Lung (tissue), 11 donors: ENCODE measurements at regions not wholly inside any gene's neighbourhood (a gene's known extent, or its start where the extent isn't known, plus 50 kb on each side); places are given as distances from the start of the nearest gene placed in this dataset.

Source experiments
- ATAC-seq: fragments of 200-7000 bp; cut with Tn5 transposase; one replicate; pipeline ENCODE4 v1.9.1; 2020; ENCODE audit warnings: moderate number of reproducible peaks; ENCODE audit not compliant: insufficient read depth, low FRiP score
- DNase-seq, 3 donors: peaks; one replicate each; pipeline ENCODE4 v3.0.0-alpha.2; 2013 to 2017
- H3K27ac ChIP-seq, 2 donors: one replicate each; pipeline ENCODE4 v1.5.1; 2013; ENCODE audit warnings: mild to moderate bottlenecking in 2 of 2, moderate library complexity in 2 of 2, control low read depth in 1 of 2, inconsistent platforms in 1 of 2, low read depth in 1 of 2, low read length in 1 of 2
- H3K27me3 ChIP-seq, 3 donors: one replicate each; pipeline ENCODE4 v1.5.1; 2013; ENCODE audit warnings: low read length in 2 of 3; ENCODE audit not compliant: control insufficient read depth in 3 of 3, insufficient read depth in 3 of 3
- H3K36me3 ChIP-seq, 4 donors: one replicate each; pipeline ENCODE4 v1.5.1; 2013; ENCODE audit warnings: low read length in 4 of 4, mild to moderate bottlenecking in 1 of 4, moderate library complexity in 1 of 4; ENCODE audit not compliant: control insufficient read depth in 4 of 4, insufficient read depth in 4 of 4
- H3K4me1 ChIP-seq, 5 donors: one replicate each; pipeline ENCODE4 v1.5.1; 2013; ENCODE audit warnings: low read length in 5 of 5, mild to moderate bottlenecking in 2 of 5, moderate library complexity in 1 of 5; ENCODE audit not compliant: control insufficient read depth in 5 of 5, insufficient read depth in 5 of 5
- H3K4me3 ChIP-seq: one replicate; pipeline ENCODE4 v1.5.1; 2013; ENCODE audit warnings: mild to moderate bottlenecking, control low read depth, moderate library complexity
- H3K9ac ChIP-seq, 2 donors: one replicate each; pipeline ENCODE4 v1.5.1; 2013; ENCODE audit warnings: low read length in 2 of 2, control low read depth in 1 of 2; ENCODE audit not compliant: insufficient read depth in 1 of 2
- H3K9me3 ChIP-seq, 4 donors: one replicate each; pipeline ENCODE4 v1.5.1; 2013; ENCODE audit warnings: low read length in 3 of 4, mild to moderate bottlenecking in 1 of 4, moderate library complexity in 1 of 4; ENCODE audit not compliant: control insufficient read depth in 4 of 4, insufficient read depth in 3 of 4
- CTCF ChIP-seq: IDR thresholded peaks from 2 replicates; pipeline ENCODE4 v1.5.1; 2012; ENCODE audit warnings: mild to moderate bottlenecking; ENCODE audit errors: control extremely low read depth, extremely low read depth
- WGBS, 2 donors: extraction: QIAGEN DNeasy Blood & Tissue Kit; methylation state at CpG; one replicate each; pipeline ENCODE4 v1.1.7; 2013; 5-methylcytosine and 5-hydroxymethylcytosine counted together
- donor health status: control.
- donor health status: control.
- donor health status: Bipolar disorder and iron deficiency.
- donor health status: healthy.
- donor health status: DM: yes; HTN: yes; CAD: no.

- WGBS, 2 donors = 87 to 96% methylated on average over 3 of the region's 3 CpGs
- Histone ChIP-seq H3K4me3 (no peak overlapping the region), H3K4me1 (no peaks in the 10 kb centered on the region), H3K9me3 (no peaks in the 10 kb centered on the region), H3K36me3 (no peaks in the 10 kb centered on the region), H3K9ac (no peak overlapping the region), H3K27me3 (no peaks in the 10 kb centered on the region), H3K27ac (no peak overlapping the region)
- TF ChIP-seq CTCF = no peak
- ATAC-seq (no peak), DNase-seq (no peak)
These were observed 128.6 kb downstream of the MAT2B start for GRCh38 chr5:163633926-163634460.

GRCh38 chr5:163635631-163636030, 130.2 kb downstream of the MAT2B start:
- WGBS, 2 donors = 71 to 84% methylated on average over 2 of the region's 2 CpGs
- DNase-seq = peak in 1 of 3 donors; percentile 15
- no peak for ATAC-seq
- Histone ChIP-seq H3K4me1 (no peaks in the 10 kb centered on the region), H3K4me3 (no peak overlapping the region), H3K36me3 (no peaks in the 10 kb centered on the region), H3K27me3 (no peaks in the 10 kb centered on the region), H3K27ac (no peak overlapping the region), H3K9me3 (no peaks in the 10 kb centered on the region), H3K9ac (no peak overlapping the region)
- TF ChIP-seq CTCF = no peak

- WGBS, 2 donors = 77 to 79% methylated on average over 4 of the region's 4 CpGs
- H3K36me3 ChIP-seq = no peaks in the 10 kb centered on the region
- ATAC-seq (no peak), DNase-seq (no peak)
- no peak overlapping the region for H3K4me3 ChIP-seq
- H3K9me3 ChIP-seq = no peaks in the 10 kb centered on the region
- H3K27me3 ChIP-seq = no peaks in the 10 kb centered on the region
- H3K9ac ChIP-seq = no peak overlapping the region
- H3K4me1 ChIP-seq = no peaks in the 10 kb centered on the region
- H3K27ac ChIP-seq = no peak overlapping the region
- TF ChIP-seq CTCF = no peak
These were observed 137.5 kb downstream of the MAT2B start for GRCh38 chr5:163642904-163643303.
